Peyer's patch (tissue), 4 donors: ENCODE measurements at regions not wholly inside any gene's neighbourhood (a gene's known extent, or its start where the extent isn't known, plus 50 kb on each side); places are given as distances from the start of the nearest gene placed in this dataset.

Experiments used
- CTCF ChIP-seq, 6 experiments: fragments of 450-650 bp in 4 of 6; fragments of 200-600 bp in 2 of 6; sonication (generic) in 1 of 6; IDR thresholded peaks; one replicate each; pipeline ENCODE4 v1.5.1; 2017 to 2019; ENCODE audit warnings: antibody characterized with exemption in 6 of 6, mild to moderate bottlenecking in 3 of 6, moderate library complexity in 1 of 6
- POLR2A ChIP-seq, 2 donors: fragments of 450-650 bp; IDR thresholded peaks; one replicate each; pipeline ENCODE4 v1.5.1; 2017; ENCODE audit warnings: antibody characterized with exemption in 2 of 2, mild to moderate bottlenecking in 2 of 2, moderate library complexity in 2 of 2

- TF ChIP-seq CTCF (IDR thresholded peaks at IDR 0.05) = no peak
- TF ChIP-seq POLR2A (IDR thresholded peaks at IDR 0.05) = no peak
Observed at GRCh38 chr16:34802396-34802795, 1343.0 kb downstream of the TP53TG3F start.
